Endothelial cell of umbilical vein (primary cell): ENCODE measurements at regions not wholly inside any gene's neighbourhood (a gene's known extent, or its start where the extent isn't known, plus 50 kb on each side); places are given as distances from the start of the nearest gene placed in this dataset.

Experiments used
- BruUV-seq: library from RNA; stranded (reverse); fragments of 400-500 nt; replicated peaks from 2 replicates; lab custom pipeline; 2021; lab: Mats Ljungman, UMichigan
- CTCF ChIA-PET: fragments of 300-600, 350-600 bp; sonication (Branson Sonifier 250); formaldehyde crosslinking; loops from one replicate; lab custom pipeline; 2021; ENCODE audit warnings: antibody characterized with exemption, inconsistent platforms; lab: Charles Lee
- POLR2A ChIA-PET: fragments of 300-600, 350-600 bp; sonication (Branson Sonifier 250); formaldehyde crosslinking; loops from one replicate; lab custom pipeline; 2021; ENCODE audit warnings: antibody characterized with exemption, inconsistent platforms; lab: Charles Lee
- DNase-seq: peaks from one replicate; pipeline ENCODE4 v3.0.0-alpha.2; 2011; ENCODE audit warnings: low read depth, low spot score
- FAIRE-seq: peaks from 2 replicates; lab custom pipeline; 2011; peaks lifted over from hg19 to GRCh38; lab: Jason Lieb, UNC
- H2AFZ ChIP-seq: 2 replicates; pipeline ENCODE4 v1.6.0; 2012; ENCODE audit warnings: low read depth, low read length, control low read depth, inconsistent platforms
- H3K27ac ChIP-seq: 2 replicates; pipeline ENCODE4 v1.5.1; 2011; ENCODE audit warnings: low read depth, mild to moderate bottlenecking, control low read depth, low read length, moderate library complexity; ENCODE audit not compliant: insufficient read depth
- H3K27me3 ChIP-seq, 2 experiments: 2 replicates each; pipeline versions ENCODE4 v1.6.0 to v1.6.1; 2011; ENCODE audit warnings: low read length in 2 of 2, mixed read lengths in 1 of 2; ENCODE audit not compliant: control insufficient read depth in 2 of 2, insufficient read depth in 2 of 2
- H3K36me3 ChIP-seq, 2 experiments: 2 replicates in 1 of 2; 3 replicates in 1 of 2; pipeline ENCODE4 v1.5.1; 2011; ENCODE audit warnings: low read length in 2 of 2, mild to moderate bottlenecking in 1 of 2, moderate library complexity in 1 of 2; ENCODE audit not compliant: control insufficient read depth in 2 of 2, insufficient read depth in 2 of 2; ENCODE audit errors: extremely low read depth in 1 of 2
- H3K4me1 ChIP-seq: 3 replicates; pipeline ENCODE4 v1.5.1; 2011; ENCODE audit warnings: mild to moderate bottlenecking, low read length; ENCODE audit not compliant: control insufficient read depth, insufficient read depth; ENCODE audit errors: extremely low read depth
- H3K4me2 ChIP-seq: 2 replicates; pipeline ENCODE4 v1.6.1; 2011; ENCODE audit warnings: low read length, control low read depth, mixed read lengths; ENCODE audit not compliant: insufficient read depth
- H3K4me3 ChIP-seq, 3 experiments: fragments of 200-600 bp in 1 of 3; sonication (generic), shearing (Covaris generic) in 1 of 3; replicated peaks in 1 of 3; 2 replicates each; pipeline ENCODE4 v1.5.1; 2011 to 2016; ENCODE audit warnings: control low read depth in 3 of 3, low read length in 3 of 3, mild to moderate bottlenecking in 2 of 3, inconsistent platforms in 1 of 3, low read depth in 1 of 3, moderate library complexity in 1 of 3; ENCODE audit not compliant: insufficient read depth in 1 of 3
- H3K79me2 ChIP-seq: 2 replicates; pipeline ENCODE4 v1.6.0; 2012; ENCODE audit warnings: low read length, inconsistent platforms; ENCODE audit not compliant: control insufficient read depth, insufficient read depth
- H3K9ac ChIP-seq: replicated peaks from 2 replicates; pipeline ENCODE3; 2011; ENCODE audit warnings: low read length, control low read depth; ENCODE audit not compliant: insufficient read depth; ENCODE audit errors: extremely low read depth
- H3K9me1 ChIP-seq: replicated peaks from 3 replicates; pipeline ENCODE4 v1.6.0; 2011; ENCODE audit warnings: mild to moderate bottlenecking, low read length; ENCODE audit not compliant: control insufficient read depth, insufficient read depth; ENCODE audit errors: extremely low read depth
- H3K9me3 ChIP-seq: replicated peaks from 2 replicates; pipeline ENCODE4 v1.5.1; 2012; ENCODE audit warnings: low read length, inconsistent platforms; ENCODE audit not compliant: control insufficient read depth, insufficient read depth
- H4K20me1 ChIP-seq: replicated peaks from 2 replicates; pipeline ENCODE3; 2011; ENCODE audit warnings: mild to moderate bottlenecking, low read length; ENCODE audit not compliant: control insufficient read depth, insufficient read depth; ENCODE audit errors: extremely low read depth
- EZH2 ChIP-seq: IDR thresholded peaks from 2 replicates; pipeline ENCODE4 v1.6.1; 2012; ENCODE audit warnings: borderline replicate concordance, low read depth, mild to moderate bottlenecking, moderate library complexity, low read length, inconsistent platforms; ENCODE audit not compliant: severe bottlenecking
- FOS ChIP-seq: IDR thresholded peaks from 2 replicates; pipeline ENCODE4 v1.6.1; 2011; ENCODE audit warnings: mild to moderate bottlenecking, low read length, moderate library complexity, borderline replicate concordance; ENCODE audit not compliant: insufficient read depth
- GATA2 ChIP-seq: IDR thresholded peaks from 2 replicates; pipeline ENCODE4 v1.7.0; 2011; ENCODE audit warnings: low read depth, mild to moderate bottlenecking, moderate library complexity, mixed read lengths, low read length; ENCODE audit not compliant: insufficient read length, insufficient read depth
- JUN ChIP-seq: IDR thresholded peaks from 2 replicates; pipeline ENCODE4 v1.6.1; 2011; ENCODE audit warnings: borderline replicate concordance, low read depth; ENCODE audit not compliant: insufficient read length, insufficient read depth
- MAX ChIP-seq: IDR thresholded peaks from 2 replicates; pipeline ENCODE4 v1.6.1; 2011; ENCODE audit not compliant: insufficient read depth, insufficient read length
- MYC ChIP-seq: IDR thresholded peaks from one replicate; pipeline ENCODE4 v1.6.1; 2011; ENCODE audit warnings: mild to moderate bottlenecking, low read depth, low read length
- POLR2A ChIP-seq: IDR thresholded peaks from 2 replicates; pipeline ENCODE4 v1.6.1; 2012; ENCODE audit warnings: low read depth, mild to moderate bottlenecking, control low read depth, low read length
- POLR2AphosphoS5 ChIP-seq: IDR thresholded peaks from 2 replicates; pipeline ENCODE4 v1.6.1; 2012; ENCODE audit warnings: low read depth, mild to moderate bottlenecking, control low read depth, low read length, moderate library complexity; ENCODE audit not compliant: insufficient read depth
- dilution Hi-C: fragments of 300-500 bp; cut with MboI; formaldehyde crosslinking; loops from one replicate; pipeline ENCODE4 v1.15.0; 2019; ENCODE audit warnings: low sequenced_read_pairs; ENCODE audit not compliant: extremely low pct_ligation_motif_present
- intact Hi-C: fragments of 100-400 bp; cut with micrococcal nuclease; formaldehyde crosslinking; loops from one replicate; pipeline ENCODE4 v1.10.0; 2022
- TF ChIP-seq, protein P1 (sequence below), 2 donors: IDR thresholded peaks; 1 replicate in 1 of 2; 2 replicates in 1 of 2; pipeline ENCODE4 v1.5.1; 2011; ENCODE audit warnings: low read length in 2 of 2, mild to moderate bottlenecking in 2 of 2, moderate library complexity in 2 of 2, control low read depth in 1 of 2, inconsistent platforms in 1 of 2, low read depth in 1 of 2; ENCODE audit not compliant: insufficient read depth in 1 of 2; ENCODE audit errors: extremely low read depth in 1 of 2

GRCh38 chr2:102939207-102939606 is 177.4 kb downstream of the TMEM182 start:
- Histone ChIP-seq H3K9me1 (no peaks in the 10 kb centered on the region), H3K4me2 (no peak overlapping the region), H3K79me2 (no peaks in the 10 kb centered on the region), H3K27ac (no peak overlapping the region), H3K4me3 (no peak overlapping the region), H3K27me3 (no peaks in the 10 kb centered on the region), H3K36me3 (no peaks in the 10 kb centered on the region), H3K9ac (no peak overlapping the region), H3K9me3 (no peaks in the 10 kb centered on the region), H3K4me1 (no peaks in the 10 kb centered on the region), H4K20me1 (no peaks in the 10 kb centered on the region), H2AFZ (no peak overlapping the region)
- no peak for DNase-seq
- ChIA-PET POLR2A (no interaction called here), CTCF (no interaction called here)
- dilution Hi-C loops, result no loop called here
- no TSS peak for BruUV-seq
- TF ChIP-seq MYC, result no peak
- TF ChIP-seq, protein P1, sequence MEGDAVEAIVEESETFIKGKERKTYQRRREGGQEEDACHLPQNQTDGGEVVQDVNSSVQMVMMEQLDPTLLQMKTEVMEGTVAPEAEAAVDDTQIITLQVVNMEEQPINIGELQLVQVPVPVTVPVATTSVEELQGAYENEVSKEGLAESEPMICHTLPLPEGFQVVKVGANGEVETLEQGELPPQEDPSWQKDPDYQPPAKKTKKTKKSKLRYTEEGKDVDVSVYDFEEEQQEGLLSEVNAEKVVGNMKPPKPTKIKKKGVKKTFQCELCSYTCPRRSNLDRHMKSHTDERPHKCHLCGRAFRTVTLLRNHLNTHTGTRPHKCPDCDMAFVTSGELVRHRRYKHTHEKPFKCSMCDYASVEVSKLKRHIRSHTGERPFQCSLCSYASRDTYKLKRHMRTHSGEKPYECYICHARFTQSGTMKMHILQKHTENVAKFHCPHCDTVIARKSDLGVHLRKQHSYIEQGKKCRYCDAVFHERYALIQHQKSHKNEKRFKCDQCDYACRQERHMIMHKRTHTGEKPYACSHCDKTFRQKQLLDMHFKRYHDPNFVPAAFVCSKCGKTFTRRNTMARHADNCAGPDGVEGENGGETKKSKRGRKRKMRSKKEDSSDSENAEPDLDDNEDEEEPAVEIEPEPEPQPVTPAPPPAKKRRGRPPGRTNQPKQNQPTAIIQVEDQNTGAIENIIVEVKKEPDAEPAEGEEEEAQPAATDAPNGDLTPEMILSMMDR (IDR thresholded peaks at IDR 0.05; ENCODE audit: extremely low read depth in 1 of 2, insufficient read depth in 1 of 2, low read depth in 1 of 2, low read length in 2 of 2), result no peak
- no peak for TF ChIP-seq POLR2AphosphoS5
- TF ChIP-seq EZH2, result no peak
- no peak for TF ChIP-seq POLR2A
- TF ChIP-seq JUN, result no peak
- TF ChIP-seq MAX, result no peak
- TF ChIP-seq FOS, result no peak
- no peak for TF ChIP-seq GATA2
- FAIRE-seq, result no peak
- intact Hi-C loops, result no loop called here
